ENCODE measurements at regions not wholly inside any gene's neighbourhood (a gene's known extent, or its start where the extent isn't known, plus 50 kb on each side); places are given as distances from the start of the nearest gene placed in this dataset.

DNA sequence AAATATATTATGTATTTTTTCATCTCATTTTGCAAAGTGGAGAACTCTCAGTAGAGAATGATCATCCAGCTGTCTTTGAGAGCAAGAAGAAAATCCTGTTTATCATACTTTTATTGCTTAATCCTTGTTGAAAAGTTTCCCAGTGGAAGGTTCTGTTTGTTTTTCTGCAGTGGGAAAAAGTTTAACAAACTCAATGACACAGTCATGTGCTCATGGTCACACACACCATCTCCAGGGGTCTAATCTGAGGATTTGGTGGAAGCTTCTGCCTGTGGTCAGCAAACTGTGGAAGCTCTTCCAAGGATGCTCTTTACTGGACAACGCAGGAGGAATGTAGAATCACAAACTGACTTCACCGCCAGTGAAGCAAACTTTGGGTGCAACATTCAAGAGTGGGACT, 1003.9 kb downstream of the SORCS3 start:
- H3K4me3 ChIP-seq (ENCODE audit: low read depth, low read length), result no peak overlapping the region
- no peak for DNase-seq (ENCODE audit: low read depth)
- no peak for TF ChIP-seq CTCF (IDR thresholded peaks at IDR 0.05; ENCODE audit: low read depth, low read length, missing control alignments)

GRCh38 chr10:105644559-105644958, 1003.5 kb downstream of the SORCS3 start:
- no peak for DNase-seq (ENCODE audit: low read depth)

GRCh38 chr10:105644091-105644490, 1003.0 kb downstream of the SORCS3 start:
- no peak overlapping the region for H3K4me3 ChIP-seq (ENCODE audit: low read depth, low read length)
- no peak for DNase-seq (ENCODE audit: low read depth)
- no peak for TF ChIP-seq CTCF (IDR thresholded peaks at IDR 0.05; ENCODE audit: low read depth, low read length, missing control alignments)

More at GRCh38 chr10:105644559-105644958, 1003.5 kb downstream of the SORCS3 start:
- H3K4me3 ChIP-seq (ENCODE audit: low read depth, low read length), result no peak overlapping the region
- TF ChIP-seq CTCF (IDR thresholded peaks at IDR 0.05; ENCODE audit: low read depth, low read length, missing control alignments), result no peak

- no peak for TF ChIP-seq CTCF (IDR thresholded peaks at IDR 0.05; ENCODE audit: low read depth, low read length, missing control alignments)
- no peak for DNase-seq (ENCODE audit: low read depth)
- no peak overlapping the region for H3K4me3 ChIP-seq (ENCODE audit: low read depth, low read length)
Observed at GRCh38 chr10:105643660-105644059, 1002.6 kb downstream of the SORCS3 start.

GRCh38 chr10:105634281-105634680, 993.2 kb downstream of the SORCS3 start:
- TF ChIP-seq CTCF (IDR thresholded peaks at IDR 0.05; ENCODE audit: low read depth, low read length, missing control alignments), result no peak
- no peak for DNase-seq (ENCODE audit: low read depth)
- no peak overlapping the region for H3K4me3 ChIP-seq (ENCODE audit: low read depth, low read length)

DNA sequence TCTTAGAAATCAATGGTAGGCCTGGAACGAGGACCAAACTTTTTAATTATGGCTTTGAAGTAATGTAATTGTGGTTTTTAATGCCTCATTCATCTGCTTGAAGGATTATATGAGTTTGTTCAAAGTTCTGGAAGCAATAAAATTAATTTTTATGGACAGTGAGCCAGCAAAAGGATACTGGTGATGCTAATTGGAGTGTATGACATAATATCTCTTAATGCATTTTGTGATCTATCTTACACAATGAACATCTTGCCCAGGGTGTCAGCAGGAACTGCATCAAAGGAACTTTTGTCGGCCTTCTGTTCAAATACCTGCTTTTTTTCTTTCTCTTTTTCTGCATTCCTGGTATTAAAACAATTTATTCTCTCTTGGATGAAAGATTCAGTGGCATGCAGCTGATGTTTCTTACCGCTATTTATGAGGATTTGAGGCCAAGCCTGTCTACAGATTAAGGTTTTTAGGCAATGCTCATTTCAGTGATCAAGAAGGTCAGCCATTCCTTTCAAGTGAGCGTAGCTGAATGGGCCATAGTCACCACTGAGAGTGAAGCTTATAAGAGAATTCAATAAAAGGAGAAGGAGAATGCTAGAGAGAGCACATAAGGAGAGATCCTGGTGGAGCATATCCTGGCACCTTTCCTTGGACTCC, 974.8 kb downstream of the SORCS3 start:
- DNase-seq (ENCODE audit: low read depth), result no peak
- TF ChIP-seq CTCF (IDR thresholded peaks at IDR 0.05; ENCODE audit: low read depth, low read length, missing control alignments), result no peak
- H3K4me3 ChIP-seq (ENCODE audit: low read depth, low read length), result no peak overlapping the region

DNA sequence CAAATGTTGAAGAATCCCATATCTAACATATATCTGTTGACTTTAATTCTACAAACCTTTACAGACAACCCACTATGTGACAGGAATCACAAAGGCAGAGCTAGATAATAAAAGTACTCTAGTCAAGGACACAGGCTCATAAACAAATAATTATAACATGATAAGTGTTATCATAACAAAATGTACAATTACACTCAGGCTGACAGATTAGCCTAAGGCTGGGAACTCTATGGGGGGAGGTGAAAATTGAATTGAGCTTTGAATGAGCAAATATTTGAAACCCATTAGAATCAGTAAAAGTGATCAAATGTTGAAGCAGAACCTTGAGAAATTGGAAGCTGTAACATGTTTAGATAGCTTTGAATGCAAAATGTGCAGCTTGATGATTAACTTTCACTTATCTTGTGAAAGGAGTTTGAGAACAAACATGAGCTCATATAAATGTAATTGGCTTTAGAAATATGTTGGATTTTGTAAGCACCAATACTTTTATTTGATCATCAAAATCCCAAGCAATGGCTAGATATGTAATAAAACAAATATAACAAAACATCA, 970.2 kb downstream of the SORCS3 start:
- no peak for TF ChIP-seq CTCF (IDR thresholded peaks at IDR 0.05; ENCODE audit: low read depth, low read length, missing control alignments)
- H3K4me3 ChIP-seq (ENCODE audit: low read depth, low read length), result no peak overlapping the region
- DNase-seq (ENCODE audit: low read depth), result no peak

Measured in GM12864 (cell line).